ENCODE measurements at regions not wholly inside any gene's neighbourhood (a gene's known extent, or its start where the extent isn't known, plus 50 kb on each side); places are given as distances from the start of the nearest gene placed in this dataset.

DNA sequence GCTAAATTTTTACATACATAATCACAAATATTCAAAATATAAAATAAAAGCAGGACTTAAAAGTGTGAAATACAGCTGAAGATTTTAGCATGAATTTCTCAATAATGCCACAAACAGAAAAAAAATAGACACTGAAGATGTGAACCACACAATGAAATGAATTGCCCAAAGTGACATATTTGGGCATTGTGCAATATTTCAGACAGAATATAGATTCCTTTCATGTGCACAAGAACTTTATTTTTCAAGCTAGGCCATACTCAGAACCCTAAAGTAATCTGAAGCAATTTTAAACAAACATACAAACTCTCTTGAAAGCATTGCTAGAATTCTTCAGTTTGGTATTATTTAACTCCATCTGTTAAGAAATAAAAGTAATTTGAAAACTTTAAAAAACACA, 764.1 kb downstream of the STIM2 start:
- TF ChIP-seq, protein P1, sequence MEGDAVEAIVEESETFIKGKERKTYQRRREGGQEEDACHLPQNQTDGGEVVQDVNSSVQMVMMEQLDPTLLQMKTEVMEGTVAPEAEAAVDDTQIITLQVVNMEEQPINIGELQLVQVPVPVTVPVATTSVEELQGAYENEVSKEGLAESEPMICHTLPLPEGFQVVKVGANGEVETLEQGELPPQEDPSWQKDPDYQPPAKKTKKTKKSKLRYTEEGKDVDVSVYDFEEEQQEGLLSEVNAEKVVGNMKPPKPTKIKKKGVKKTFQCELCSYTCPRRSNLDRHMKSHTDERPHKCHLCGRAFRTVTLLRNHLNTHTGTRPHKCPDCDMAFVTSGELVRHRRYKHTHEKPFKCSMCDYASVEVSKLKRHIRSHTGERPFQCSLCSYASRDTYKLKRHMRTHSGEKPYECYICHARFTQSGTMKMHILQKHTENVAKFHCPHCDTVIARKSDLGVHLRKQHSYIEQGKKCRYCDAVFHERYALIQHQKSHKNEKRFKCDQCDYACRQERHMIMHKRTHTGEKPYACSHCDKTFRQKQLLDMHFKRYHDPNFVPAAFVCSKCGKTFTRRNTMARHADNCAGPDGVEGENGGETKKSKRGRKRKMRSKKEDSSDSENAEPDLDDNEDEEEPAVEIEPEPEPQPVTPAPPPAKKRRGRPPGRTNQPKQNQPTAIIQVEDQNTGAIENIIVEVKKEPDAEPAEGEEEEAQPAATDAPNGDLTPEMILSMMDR (IDR thresholded peaks at IDR 0.05): no peak
- TF ChIP-seq POLR2AphosphoS5 (IDR thresholded peaks at IDR 0.05) (no peak), POLR2A (IDR thresholded peaks at IDR 0.05) (no peak)
